ENCODE measurements at regions not wholly inside any gene's neighbourhood (a gene's known extent, or its start where the extent isn't known, plus 50 kb on each side); places are given as distances from the start of the nearest gene placed in this dataset.

- no peak for DNase-seq (ENCODE audit: low read depth, low spot score)
- ChIA-PET CTCF (no interaction called here), POLR2A (no interaction called here)
- no peak overlapping the region for H3K4me3 ChIP-seq (ENCODE audit: low read depth, low read length)
- TF ChIP-seq, protein P1, sequence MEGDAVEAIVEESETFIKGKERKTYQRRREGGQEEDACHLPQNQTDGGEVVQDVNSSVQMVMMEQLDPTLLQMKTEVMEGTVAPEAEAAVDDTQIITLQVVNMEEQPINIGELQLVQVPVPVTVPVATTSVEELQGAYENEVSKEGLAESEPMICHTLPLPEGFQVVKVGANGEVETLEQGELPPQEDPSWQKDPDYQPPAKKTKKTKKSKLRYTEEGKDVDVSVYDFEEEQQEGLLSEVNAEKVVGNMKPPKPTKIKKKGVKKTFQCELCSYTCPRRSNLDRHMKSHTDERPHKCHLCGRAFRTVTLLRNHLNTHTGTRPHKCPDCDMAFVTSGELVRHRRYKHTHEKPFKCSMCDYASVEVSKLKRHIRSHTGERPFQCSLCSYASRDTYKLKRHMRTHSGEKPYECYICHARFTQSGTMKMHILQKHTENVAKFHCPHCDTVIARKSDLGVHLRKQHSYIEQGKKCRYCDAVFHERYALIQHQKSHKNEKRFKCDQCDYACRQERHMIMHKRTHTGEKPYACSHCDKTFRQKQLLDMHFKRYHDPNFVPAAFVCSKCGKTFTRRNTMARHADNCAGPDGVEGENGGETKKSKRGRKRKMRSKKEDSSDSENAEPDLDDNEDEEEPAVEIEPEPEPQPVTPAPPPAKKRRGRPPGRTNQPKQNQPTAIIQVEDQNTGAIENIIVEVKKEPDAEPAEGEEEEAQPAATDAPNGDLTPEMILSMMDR (IDR thresholded peaks at IDR 0.05; ENCODE audit: insufficient read depth, low read length, missing control alignments), result no peak
Observed at GRCh38 chr5:43973908-43974307, 370.9 kb downstream of the NNT start.

DNA sequence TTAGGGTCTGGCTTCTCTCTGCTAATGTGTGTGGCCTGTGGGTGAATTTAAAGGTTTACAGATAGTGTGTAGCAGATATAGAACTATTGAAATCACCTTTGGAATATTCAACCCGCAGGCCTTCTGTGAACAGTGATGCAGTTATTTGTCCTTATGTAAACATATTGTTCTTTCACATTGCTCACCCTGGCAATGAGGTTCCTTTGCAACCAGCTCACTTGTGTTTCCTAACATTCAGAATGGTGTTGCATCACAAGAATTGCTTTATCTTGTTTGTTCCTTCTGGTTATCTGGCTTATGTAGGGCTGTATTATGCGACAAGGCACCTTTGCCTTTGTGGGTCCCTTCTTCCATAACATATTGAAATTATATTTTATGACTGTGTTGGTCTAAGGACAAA lies 370.3 kb downstream of the NNT start:
- POLR2A ChIA-PET, result no interaction called here
- H3K4me3 ChIP-seq (ENCODE audit: low read depth, low read length), result no peak overlapping the region
- DNase-seq (ENCODE audit: low read depth, low spot score), result no peak
- TF ChIP-seq, protein P1 (IDR thresholded peaks at IDR 0.05; ENCODE audit: insufficient read depth, low read length, missing control alignments), result no peak
- CTCF ChIA-PET, result no interaction called here

DNA sequence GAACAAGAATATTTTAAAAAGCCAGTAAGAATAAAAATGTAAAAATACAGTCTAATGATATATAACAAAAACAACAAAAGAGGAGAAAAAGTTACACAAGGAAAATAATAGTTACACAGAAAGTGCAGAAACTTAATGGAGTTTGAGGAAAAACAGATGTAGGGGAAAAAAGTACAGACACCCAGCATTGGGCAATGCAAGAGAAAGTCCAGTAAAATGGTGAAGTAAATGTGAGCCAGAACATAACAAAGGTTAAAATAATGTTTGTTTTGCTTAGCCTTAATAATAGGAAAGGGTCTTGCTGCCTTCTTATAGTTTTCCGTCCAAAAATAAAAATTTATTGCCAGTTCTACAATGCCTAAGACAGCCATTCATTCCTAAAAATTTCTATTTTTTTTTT lies 364.2 kb downstream of the NNT start:
- DNase-seq (ENCODE audit: low read depth, low spot score), result no peak
- ChIA-PET POLR2A (no interaction called here), CTCF (no interaction called here)
- no peak overlapping the region for H3K4me3 ChIP-seq (ENCODE audit: low read depth, low read length)
- TF ChIP-seq, protein P1 (IDR thresholded peaks at IDR 0.05; ENCODE audit: insufficient read depth, low read length, missing control alignments), result no peak

- H3K4me3 ChIP-seq (ENCODE audit: low read depth, low read length), result no peak overlapping the region
- TF ChIP-seq, protein P1 (IDR thresholded peaks at IDR 0.05; ENCODE audit: insufficient read depth, low read length, missing control alignments), result no peak
- ChIA-PET POLR2A (no interaction called here), CTCF (no interaction called here)
- DNase-seq (ENCODE audit: low read depth, low spot score), result no peak
Observed at GRCh38 chr5:43959144-43959543, 356.2 kb downstream of the NNT start.

- POLR2A ChIA-PET, result no interaction called here
- no peak overlapping the region for H3K4me3 ChIP-seq (ENCODE audit: low read depth, low read length)
- no peak for DNase-seq (ENCODE audit: low read depth, low spot score)
- CTCF ChIA-PET, result no interaction called here
- TF ChIP-seq, protein P1 (IDR thresholded peaks at IDR 0.05; ENCODE audit: insufficient read depth, low read length, missing control alignments), result no peak
Observed at GRCh38 chr5:43947935-43948334, 345.0 kb downstream of the NNT start.

- TF ChIP-seq, protein P1 (IDR thresholded peaks at IDR 0.05; ENCODE audit: insufficient read depth, low read length, missing control alignments), result no peak
- CTCF ChIA-PET, result no interaction called here
- POLR2A ChIA-PET, result no interaction called here
- no peak for DNase-seq (ENCODE audit: low read depth, low spot score)
- H3K4me3 ChIP-seq (ENCODE audit: low read depth, low read length), result no peak overlapping the region
Observed at GRCh38 chr5:43941806-43942205, 338.8 kb downstream of the NNT start.
